Neutrophil (primary cell): ENCODE measurements at regions not wholly inside any gene's neighbourhood (a gene's known extent, or its start where the extent isn't known, plus 50 kb on each side); places are given as distances from the start of the nearest gene placed in this dataset.
"Not testable (repeated sequence)": the region's sequence is repeated elsewhere in the genome, so short reads cannot be mapped to it uniquely, and the experiment has no call there.

Experiments
- H3K27ac ChIP-seq: fragments of 200-600 bp; sonication (generic); 2 replicates; pipeline ENCODE4 v1.5.1; 2016; ENCODE audit warnings: mild to moderate bottlenecking, moderate library complexity
- H3K27me3 ChIP-seq: fragments of 200-600 bp; sonication (generic); 2 replicates; pipeline ENCODE4 v1.6.0; 2016; ENCODE audit warnings: mild to moderate bottlenecking
- H3K36me3 ChIP-seq: fragments of 200-600 bp; sonication (generic); 2 replicates; pipeline ENCODE4 v1.5.1; 2017
- H3K4me1 ChIP-seq, 2 experiments: fragments of 200-600 bp in 1 of 2; sonication (generic) in 1 of 2; 1 replicate in 1 of 2; 2 replicates in 1 of 2; pipeline versions ENCODE4 v1.5.1 to v1.6.1; 2013 to 2016; ENCODE audit warnings: low read depth in 1 of 2, low read length in 1 of 2, mild to moderate bottlenecking in 1 of 2, moderate library complexity in 1 of 2; ENCODE audit not compliant: control insufficient read depth in 1 of 2, insufficient read depth in 1 of 2
- H3K4me3 ChIP-seq, 2 experiments: fragments of 200-600 bp in 1 of 2; sonication (generic) in 1 of 2; 1 replicate in 1 of 2; 2 replicates in 1 of 2; pipeline ENCODE4 v1.5.1; 2013 to 2016; ENCODE audit warnings: low read depth in 1 of 2, low read length in 1 of 2, mild to moderate bottlenecking in 1 of 2, moderate library complexity in 1 of 2
- H3K9me3 ChIP-seq: fragments of 200-600 bp; sonication (generic); 2 replicates; pipeline ENCODE4 v1.5.1; 2016
- TF ChIP-seq, protein P1 (sequence below): fragments of 200-600 bp; sonication (generic); IDR thresholded peaks from 2 replicates; pipeline ENCODE4 v1.5.1; 2016; ENCODE audit warnings: antibody characterized with exemption

DNA sequence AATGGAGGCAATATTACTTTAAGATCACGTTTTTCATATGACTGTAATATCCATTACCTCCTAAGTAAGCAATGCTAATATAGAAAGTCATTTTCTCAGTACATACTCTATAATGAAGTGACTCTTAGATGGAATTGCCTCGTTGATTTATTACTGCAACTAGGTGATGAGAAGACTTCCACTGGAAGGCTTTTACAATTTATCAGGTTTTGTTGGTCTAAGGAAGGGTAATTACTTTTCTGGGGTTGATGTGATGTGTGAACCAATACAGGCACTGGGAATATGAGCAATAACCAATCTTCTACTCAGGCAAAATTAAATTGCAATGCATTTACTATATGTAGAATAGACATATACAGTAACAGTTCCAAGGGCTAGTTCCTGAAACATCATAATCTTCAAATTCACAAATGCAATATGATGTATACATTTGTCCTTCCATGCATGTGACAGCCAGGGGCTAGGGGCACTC, 635.0 kb downstream of the QKI start:
- no peaks in the 10 kb centered on the region for H3K36me3 ChIP-seq
- TF ChIP-seq, protein P1, sequence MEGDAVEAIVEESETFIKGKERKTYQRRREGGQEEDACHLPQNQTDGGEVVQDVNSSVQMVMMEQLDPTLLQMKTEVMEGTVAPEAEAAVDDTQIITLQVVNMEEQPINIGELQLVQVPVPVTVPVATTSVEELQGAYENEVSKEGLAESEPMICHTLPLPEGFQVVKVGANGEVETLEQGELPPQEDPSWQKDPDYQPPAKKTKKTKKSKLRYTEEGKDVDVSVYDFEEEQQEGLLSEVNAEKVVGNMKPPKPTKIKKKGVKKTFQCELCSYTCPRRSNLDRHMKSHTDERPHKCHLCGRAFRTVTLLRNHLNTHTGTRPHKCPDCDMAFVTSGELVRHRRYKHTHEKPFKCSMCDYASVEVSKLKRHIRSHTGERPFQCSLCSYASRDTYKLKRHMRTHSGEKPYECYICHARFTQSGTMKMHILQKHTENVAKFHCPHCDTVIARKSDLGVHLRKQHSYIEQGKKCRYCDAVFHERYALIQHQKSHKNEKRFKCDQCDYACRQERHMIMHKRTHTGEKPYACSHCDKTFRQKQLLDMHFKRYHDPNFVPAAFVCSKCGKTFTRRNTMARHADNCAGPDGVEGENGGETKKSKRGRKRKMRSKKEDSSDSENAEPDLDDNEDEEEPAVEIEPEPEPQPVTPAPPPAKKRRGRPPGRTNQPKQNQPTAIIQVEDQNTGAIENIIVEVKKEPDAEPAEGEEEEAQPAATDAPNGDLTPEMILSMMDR, result no peak
- no peaks in the 10 kb centered on the region for H3K27me3 ChIP-seq
- H3K27ac ChIP-seq, result no peak overlapping the region
- no peaks in the 10 kb centered on the region for H3K4me1 ChIP-seq
- no peaks in the 10 kb centered on the region for H3K9me3 ChIP-seq
- no peak overlapping the region for H3K4me3 ChIP-seq

DNA sequence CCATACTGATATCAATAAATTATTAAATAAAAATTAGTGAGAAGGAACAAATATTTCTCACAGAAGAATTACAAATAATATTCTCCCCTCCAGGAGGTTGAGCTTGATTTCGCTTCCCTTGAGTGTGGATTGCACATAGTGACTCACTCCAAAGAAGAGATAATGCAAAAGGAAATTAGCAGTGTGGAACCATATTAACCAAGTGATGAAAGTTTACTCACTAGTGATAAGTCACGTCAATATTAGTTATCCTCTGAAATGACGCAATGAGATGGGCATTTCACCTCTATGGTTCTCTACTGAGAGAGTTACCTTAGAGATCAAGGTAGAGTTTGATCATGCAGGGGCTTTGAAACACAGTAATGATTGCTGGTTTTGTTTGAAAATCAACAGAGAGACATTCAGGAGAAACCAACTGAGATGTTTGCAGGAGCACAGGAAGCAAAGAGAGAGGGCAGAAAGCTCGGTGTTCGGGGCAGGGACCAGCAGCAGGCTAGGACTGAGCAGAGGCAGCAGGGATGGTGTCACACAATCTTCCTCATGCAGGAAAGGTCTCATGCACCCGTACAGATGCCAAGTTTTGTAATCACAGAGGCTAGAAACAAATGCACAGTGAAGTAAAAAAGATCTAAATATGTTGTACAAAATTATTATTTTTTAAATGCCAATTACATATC, 634.5 kb downstream of the QKI start:
- Histone ChIP-seq H3K36me3 (no peaks in the 10 kb centered on the region), H3K27me3 (no peaks in the 10 kb centered on the region), H3K4me3 (no peak overlapping the region), H3K4me1 (no peaks in the 10 kb centered on the region), H3K27ac (no peak overlapping the region), H3K9me3 (no peaks in the 10 kb centered on the region)
- TF ChIP-seq, protein P1, result no peak

DNA sequence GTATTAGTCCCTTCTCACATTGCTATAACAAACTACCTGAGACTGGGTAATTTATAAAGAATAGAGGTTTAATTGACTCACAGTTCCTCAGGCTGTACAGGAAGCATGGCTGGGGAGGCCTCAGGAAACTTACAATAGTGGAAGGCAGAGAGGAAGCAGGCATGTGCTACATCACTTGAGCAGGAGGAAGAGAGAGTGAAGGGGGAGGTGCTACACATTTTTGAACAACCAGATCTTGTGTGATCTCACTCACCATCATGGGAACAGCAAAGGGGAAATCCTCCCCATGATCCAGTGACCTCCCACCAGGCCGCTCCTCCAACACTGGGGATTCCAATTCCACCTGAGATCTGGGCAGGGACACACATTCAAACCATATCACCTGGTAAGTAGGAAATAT, 630.6 kb downstream of the QKI start:
- H3K9me3 ChIP-seq, result no peaks in the 10 kb centered on the region
- H3K36me3 ChIP-seq, result no peaks in the 10 kb centered on the region
- H3K4me3 ChIP-seq, result no peak overlapping the region
- no peaks in the 10 kb centered on the region for H3K27me3 ChIP-seq
- TF ChIP-seq, protein P1, result no peak
- H3K27ac ChIP-seq, result no peak overlapping the region
- H3K4me1 ChIP-seq, result no peaks in the 10 kb centered on the region

DNA sequence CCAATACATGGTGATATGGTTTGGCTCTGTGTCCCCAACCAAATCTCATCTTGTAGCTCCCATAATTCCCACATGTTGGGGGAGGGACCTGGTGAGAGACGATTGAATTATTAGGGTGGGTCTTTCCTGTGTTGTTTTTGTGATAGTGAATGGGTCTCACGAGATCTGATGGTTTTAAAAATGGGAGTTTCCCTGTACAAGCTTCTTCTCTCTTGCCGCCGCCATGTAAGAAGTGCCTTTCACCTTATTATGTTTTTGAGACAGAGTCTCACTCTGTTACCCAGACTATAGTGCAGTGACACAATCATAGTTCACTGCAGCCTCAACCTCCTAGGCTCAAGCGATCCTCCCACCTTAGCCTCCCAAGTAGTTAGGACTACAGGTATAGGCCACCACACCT, 629.1 kb downstream of the QKI start:
- H3K27me3 ChIP-seq, H3K36me3 ChIP-seq, H3K27ac ChIP-seq, H3K9me3 ChIP-seq, H3K4me3 ChIP-seq, H3K4me1 ChIP-seq: not testable (repeated sequence)

DNA sequence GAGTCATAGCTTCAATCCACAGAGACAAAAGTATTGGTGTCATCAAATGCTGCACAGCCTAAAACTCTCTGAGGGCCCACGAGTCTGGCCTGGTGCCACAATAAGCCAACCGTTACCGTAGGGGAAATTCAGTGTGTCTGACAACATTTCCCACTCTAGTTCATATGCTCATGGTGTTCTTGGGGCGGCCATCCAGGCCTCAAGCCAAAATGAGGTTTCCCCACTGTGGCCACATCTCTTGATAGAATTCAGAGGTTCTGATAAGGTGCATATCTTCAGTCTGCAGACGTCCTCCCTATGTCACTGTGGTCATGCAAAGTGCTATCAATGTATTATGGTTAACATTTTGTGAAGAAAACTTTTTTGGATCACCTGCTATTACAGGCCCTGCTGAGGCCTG, 627.7 kb downstream of the QKI start:
- no peak overlapping the region for H3K27ac ChIP-seq
- H3K9me3 ChIP-seq, result no peaks in the 10 kb centered on the region
- no peak overlapping the region for H3K4me3 ChIP-seq
- H3K36me3 ChIP-seq, result no peaks in the 10 kb centered on the region
- TF ChIP-seq, protein P1, result no peak
- no peaks in the 10 kb centered on the region for H3K27me3 ChIP-seq
- no peaks in the 10 kb centered on the region for H3K4me1 ChIP-seq

DNA sequence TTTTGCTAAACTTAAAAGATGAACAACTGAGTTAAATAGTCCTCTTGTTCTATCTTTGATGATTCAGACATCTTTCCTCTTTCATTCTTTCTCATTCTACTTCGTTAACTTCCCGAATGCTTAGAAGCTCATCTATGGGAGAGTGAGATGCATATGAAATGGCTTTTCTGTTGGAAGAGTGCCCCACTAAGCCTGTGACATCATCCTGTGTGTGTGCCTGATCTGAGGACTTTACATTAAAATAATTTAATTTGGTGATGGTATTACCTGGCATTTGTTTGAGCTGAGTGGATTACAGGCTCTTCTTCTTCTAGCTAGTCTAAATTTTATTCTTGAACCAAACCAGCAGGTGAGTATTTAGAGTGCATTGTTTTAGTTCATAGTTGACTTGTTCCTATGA, 626.5 kb downstream of the QKI start:
- Histone ChIP-seq H3K4me3 (no peak overlapping the region), H3K36me3 (no peaks in the 10 kb centered on the region), H3K27ac (no peak overlapping the region), H3K9me3 (no peaks in the 10 kb centered on the region), H3K27me3 (no peaks in the 10 kb centered on the region), H3K4me1 (no peaks in the 10 kb centered on the region)
- TF ChIP-seq, protein P1, result no peak
